GM23248 (cell line): ENCODE measurements at regions not wholly inside any gene's neighbourhood (a gene's known extent, or its start where the extent isn't known, plus 50 kb on each side); places are given as distances from the start of the nearest gene placed in this dataset.
A peak's percentile ranks its signal among the peaks of the same experiment; 100 is the strongest.

Experiments
- DNase-seq: peaks from one replicate; pipeline ENCODE4 v3.0.0-alpha.2; 2015
- H2AFZ ChIP-seq: fragments of 200-600 bp; sonication (generic); 2 replicates; pipeline ENCODE4 v1.6.1; 2016; ENCODE audit warnings: antibody characterized with exemption
- H3F3A ChIP-seq: fragments of 200-600 bp; sonication (generic); 2 replicates; pipeline ENCODE4 v1.6.1; 2016; ENCODE audit warnings: mild to moderate bottlenecking, antibody characterized with exemption, mixed run types; ENCODE audit not compliant: insufficient read depth
- H3K27ac ChIP-seq: fragments of 200-600 bp; sonication (generic); 2 replicates; pipeline ENCODE4 v1.5.1; 2016; ENCODE audit warnings: mild to moderate bottlenecking
- H3K27me3 ChIP-seq: fragments of 200-600 bp; sonication (generic); replicated peaks from 2 replicates; pipeline ENCODE4 v1.6.1; 2016; ENCODE audit warnings: mild to moderate bottlenecking; ENCODE audit not compliant: insufficient read depth
- H3K36me3 ChIP-seq: fragments of 200-600 bp; sonication (generic); 2 replicates; pipeline ENCODE4 v1.6.1; 2016; ENCODE audit warnings: low read depth, mild to moderate bottlenecking
- H3K4me1 ChIP-seq: fragments of 200-600 bp; sonication (generic); 2 replicates; pipeline ENCODE4 v1.6.1; 2016; ENCODE audit warnings: mild to moderate bottlenecking; ENCODE audit not compliant: insufficient read depth
- H3K4me2 ChIP-seq: fragments of 200-600 bp; sonication (generic); one replicate; pipeline ENCODE4 v1.6.1; 2016; ENCODE audit warnings: mild to moderate bottlenecking; ENCODE audit not compliant: unreplicated experiment
- H3K4me3 ChIP-seq: fragments of 200-600 bp; sonication (generic); 2 replicates; pipeline ENCODE4 v1.5.1; 2016; ENCODE audit warnings: mild to moderate bottlenecking
- H3K79me2 ChIP-seq: fragments of 200-600 bp; sonication (generic); 2 replicates; pipeline ENCODE4 v1.6.1; 2016; ENCODE audit warnings: mild to moderate bottlenecking; ENCODE audit not compliant: insufficient read depth
- H3K9ac ChIP-seq: fragments of 200-600 bp; sonication (generic); 2 replicates; pipeline ENCODE4 v1.6.1; 2016; ENCODE audit warnings: mild to moderate bottlenecking
- H3K9me2 ChIP-seq: fragments of 200-600 bp; sonication (generic); 2 replicates; pipeline ENCODE4 v1.6.1; 2016; ENCODE audit warnings: mixed run types, mild to moderate bottlenecking, moderate library complexity; ENCODE audit not compliant: insufficient read depth
- H3K9me3 ChIP-seq: fragments of 200-600 bp; sonication (generic); one replicate; pipeline ENCODE4 v1.6.1; 2017; ENCODE audit warnings: low read depth
- H4K20me1 ChIP-seq: fragments of 200-600 bp; sonication (generic); 2 replicates; pipeline ENCODE4 v1.6.0; 2016; ENCODE audit not compliant: insufficient read depth
- EZH2 ChIP-seq: fragments of 200-600 bp; sonication (generic); IDR thresholded peaks from 2 replicates; pipeline ENCODE4 v1.6.1; 2018; ENCODE audit warnings: antibody characterized with exemption, mild to moderate bottlenecking; ENCODE audit not compliant: insufficient read depth, poor library complexity, severe bottlenecking
- EZH2phosphoT487 ChIP-seq: fragments of 200-600 bp; sonication (generic); IDR thresholded peaks from 2 replicates; pipeline ENCODE4 v1.6.1; 2018; ENCODE audit warnings: antibody characterized with exemption, moderate library complexity, mild to moderate bottlenecking, low read depth; ENCODE audit not compliant: insufficient read depth
- WGBS, 2 experiments: methylation state at CpG; one replicate each; pipeline ENCODE4 v1.1.6; 2015 to 2017; ENCODE audit warnings: low lambda C conversion rate in 2 of 2, low coverage in 1 of 2; ENCODE audit errors: missing lambda C conversion rate in 2 of 2; 5-methylcytosine and 5-hydroxymethylcytosine counted together
- in situ Hi-C: fragments of 300-500 bp; cut with MboI; formaldehyde crosslinking; loops from 2 replicates; pipeline ENCODE4 v1.15.0; 2020

DNA sequence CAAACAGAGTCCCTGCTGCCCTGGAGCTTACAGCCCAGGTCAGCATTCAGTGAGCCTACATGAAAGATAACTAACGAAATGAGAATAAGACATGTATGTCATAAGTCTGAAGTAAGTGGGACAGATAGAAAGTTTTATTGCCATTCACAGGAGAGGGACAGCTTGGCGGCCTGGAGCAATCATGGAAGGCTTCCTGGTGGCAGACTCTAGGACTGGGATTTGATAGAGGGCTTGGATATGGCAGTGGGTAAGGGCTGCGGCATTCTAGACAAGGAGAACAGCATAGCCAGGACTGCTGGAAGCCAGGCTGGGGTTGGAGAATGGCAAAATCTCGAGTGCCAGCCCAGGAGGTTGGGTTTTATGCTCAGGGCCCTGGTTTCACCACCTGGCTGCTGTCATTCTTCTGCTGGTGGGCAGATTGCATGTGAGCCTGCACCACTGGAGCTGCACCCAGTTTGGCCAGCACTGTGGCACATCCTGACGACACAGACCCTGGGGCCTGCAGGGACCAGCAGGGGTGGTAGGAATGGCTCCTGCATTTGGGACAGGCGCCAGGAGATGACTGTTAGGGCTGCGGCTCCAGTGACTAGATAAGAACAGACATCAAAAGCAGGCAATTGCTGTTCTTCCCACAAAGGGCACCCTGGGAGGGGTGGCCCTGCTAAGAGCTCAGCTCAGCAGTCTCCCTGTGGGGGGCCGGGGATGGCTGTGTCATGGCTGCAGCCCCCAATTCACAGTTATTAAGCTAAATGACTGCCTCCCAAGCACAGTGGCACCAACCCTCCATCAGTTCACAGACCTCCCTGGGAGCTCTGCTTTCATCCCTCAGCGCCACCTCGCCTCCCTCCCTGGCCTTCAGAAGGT is 161.1 kb downstream of the RPS24 start:
- H2AFZ ChIP-seq, result no peak overlapping the region
- WGBS, 2 experiments, result 77 to 87% methylated on average over 10 of the region's 10 CpGs
- H3K27me3 ChIP-seq, result no peaks in the 10 kb centered on the region
- no peaks in the 10 kb centered on the region for H4K20me1 ChIP-seq
- no peaks in the 10 kb centered on the region for H3K36me3 ChIP-seq
- H3K27ac ChIP-seq, result no peak overlapping the region
- H3K79me2 ChIP-seq, result no peaks in the 10 kb centered on the region
- in situ Hi-C loops, result no loop called here
- no peaks in the 10 kb centered on the region for H3K9me2 ChIP-seq
- H3F3A ChIP-seq, result no peaks in the 10 kb centered on the region
- H3K9me3 ChIP-seq, result no peaks in the 10 kb centered on the region
- TF ChIP-seq EZH2, result no peak
- TF ChIP-seq EZH2phosphoT487, result no peak
- H3K4me1 ChIP-seq, result 0 out of 2 replicates have a peak, but pooled peaks cover 7% of the 10 kb centered on the region
- H3K4me3 ChIP-seq, result no peak overlapping the region
- H3K4me2 ChIP-seq, result no peak overlapping the region
- H3K9ac ChIP-seq, result no peak overlapping the region
- DNase-seq, result peak; percentile 60

DNA sequence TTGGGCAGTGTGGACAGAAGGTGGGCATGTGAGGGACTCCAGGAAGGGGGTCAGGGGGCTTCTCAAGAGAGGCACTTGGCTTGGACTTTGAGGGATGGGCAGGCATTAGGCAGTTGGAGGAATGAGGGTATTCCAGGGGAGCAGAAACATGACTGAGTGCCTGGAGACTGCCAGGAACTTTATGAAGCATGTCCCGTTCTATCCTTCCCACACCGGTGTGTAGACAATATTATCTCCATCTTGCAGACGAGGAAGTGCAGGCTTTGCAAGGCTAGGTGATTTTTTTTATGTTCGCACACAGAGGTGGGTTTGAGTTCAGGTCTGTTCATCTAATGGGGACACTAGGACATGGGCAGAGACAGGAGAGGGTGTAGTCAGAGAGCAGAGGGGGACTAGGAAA is 162.7 kb downstream of the RPS24 start:
- no peaks in the 10 kb centered on the region for H3K36me3 ChIP-seq
- in situ Hi-C loops, result no loop called here
- H3F3A ChIP-seq, result no peaks in the 10 kb centered on the region
- no peak overlapping the region for H3K27ac ChIP-seq
- 0 out of 2 replicates have a peak, but pooled peaks cover 7% of the 10 kb centered on the region for H3K4me1 ChIP-seq
- 90 to 95% methylated on average over 4 of the region's 4 CpGs for WGBS, 2 experiments
- no peaks in the 10 kb centered on the region for H3K9me2 ChIP-seq
- no peaks in the 10 kb centered on the region for H3K79me2 ChIP-seq
- no peak overlapping the region for H3K4me2 ChIP-seq
- no peak overlapping the region for H3K4me3 ChIP-seq
- DNase-seq, result no peak
- H3K27me3 ChIP-seq, result no peaks in the 10 kb centered on the region
- no peaks in the 10 kb centered on the region for H4K20me1 ChIP-seq
- H3K9ac ChIP-seq, result no peak overlapping the region
- TF ChIP-seq EZH2 (no peak), EZH2phosphoT487 (no peak)
- H3K9me3 ChIP-seq, result no peaks in the 10 kb centered on the region
- H2AFZ ChIP-seq, result no peak overlapping the region

DNA sequence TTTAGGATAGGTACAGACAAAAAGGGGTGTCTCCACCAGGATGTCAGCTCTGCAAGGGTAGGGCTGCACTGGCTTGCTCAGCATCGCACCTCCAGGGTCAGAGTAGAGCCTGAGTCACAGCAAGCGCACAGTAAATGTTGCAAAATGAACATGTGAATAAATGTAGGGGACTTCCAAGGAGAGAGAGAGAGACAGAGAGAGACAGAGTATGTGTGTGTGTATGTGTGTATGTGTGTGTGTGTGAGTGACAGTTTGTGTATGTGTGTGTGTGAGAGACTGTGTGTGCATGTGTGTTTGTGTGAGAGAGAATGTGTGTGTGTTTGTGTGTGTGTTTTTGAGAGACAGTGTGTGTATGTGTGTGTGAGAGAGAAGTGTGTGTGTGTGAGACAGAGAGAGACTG is 163.3 kb downstream of the RPS24 start:
- H3K9me2 ChIP-seq, result no peaks in the 10 kb centered on the region
- H3K4me2 ChIP-seq, result no peak overlapping the region
- no peak overlapping the region for H3K27ac ChIP-seq
- DNase-seq, result peak; percentile 91
- H3K79me2 ChIP-seq, result no peaks in the 10 kb centered on the region
- no peak overlapping the region for H2AFZ ChIP-seq
- H3K36me3 ChIP-seq, result no peaks in the 10 kb centered on the region
- H3K9me3 ChIP-seq, result no peaks in the 10 kb centered on the region
- H3K4me1 ChIP-seq, result 0 out of 2 replicates have a peak, but pooled peaks cover 7% of the 10 kb centered on the region
- no peaks in the 10 kb centered on the region for H3K27me3 ChIP-seq
- WGBS, 2 experiments, result 5 to 22% methylated on average over 2 of the region's 2 CpGs
- TF ChIP-seq EZH2phosphoT487, result no peak
- no peak for TF ChIP-seq EZH2
- H4K20me1 ChIP-seq, result no peaks in the 10 kb centered on the region
- no peaks in the 10 kb centered on the region for H3F3A ChIP-seq
- in situ Hi-C loops, result no loop called here
- no peak overlapping the region for H3K4me3 ChIP-seq
- peak overlapping the region; percentile 33; the same call in 1 of the 2 replicates for H3K9ac ChIP-seq

DNA sequence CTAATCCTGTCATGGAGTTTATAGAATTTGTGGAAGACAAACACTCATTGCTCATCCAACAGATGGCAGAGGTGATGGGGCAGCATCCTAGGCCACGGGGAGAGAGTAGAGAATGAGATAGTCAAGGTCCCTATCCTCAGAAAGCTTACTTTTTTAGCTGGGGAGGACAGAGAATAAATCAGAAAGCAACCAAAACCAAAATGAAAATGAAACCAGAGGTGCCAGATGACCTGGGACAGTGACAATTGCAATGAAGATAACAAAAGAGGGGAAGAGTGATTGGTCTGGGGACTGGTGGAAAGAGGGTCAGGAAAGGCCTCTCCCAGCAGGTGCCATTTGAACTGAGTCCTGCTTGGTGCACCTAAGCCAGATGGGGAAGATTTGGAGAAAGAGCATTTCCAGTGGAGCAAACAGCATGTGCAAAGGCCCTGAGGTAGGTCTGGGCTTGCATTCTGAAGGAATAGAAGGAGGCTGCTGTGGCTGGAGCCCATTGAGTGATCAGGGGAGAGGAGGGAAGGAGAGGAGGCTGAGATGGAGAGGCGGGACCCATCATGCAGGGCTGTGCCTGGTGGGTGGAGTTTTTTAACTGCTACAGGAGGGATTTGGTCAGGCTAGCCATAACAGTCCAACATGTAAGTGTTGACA is 164.1 kb downstream of the RPS24 start:
- Histone ChIP-seq H3K4me2 (no peak overlapping the region), H3K79me2 (no peaks in the 10 kb centered on the region), H3K9me3 (no peaks in the 10 kb centered on the region), H3K27me3 (no peaks in the 10 kb centered on the region), H3K4me1 (0 out of 2 replicates have a peak, but pooled peaks cover 7% of the 10 kb centered on the region), H3K9ac (peak overlapping the region; percentile 33; the same call in 1 of the 2 replicates), H3K36me3 (no peaks in the 10 kb centered on the region), H2AFZ (no peak overlapping the region), H3F3A (no peaks in the 10 kb centered on the region), H3K9me2 (no peaks in the 10 kb centered on the region), H3K27ac (no peak overlapping the region), H3K4me3 (no peak overlapping the region), H4K20me1 (no peaks in the 10 kb centered on the region)
- 91 to 98% methylated on average over 2 of the region's 2 CpGs for WGBS, 2 experiments
- no peak for DNase-seq
- in situ Hi-C loops, result no loop called here
- TF ChIP-seq EZH2phosphoT487 (no peak), EZH2 (no peak)
